Suprapubic skin (tissue), 3 donors: ENCODE measurements at regions not wholly inside any gene's neighbourhood (a gene's known extent, or its start where the extent isn't known, plus 50 kb on each side); places are given as distances from the start of the nearest gene placed in this dataset.

ENCODE experiments used
- POLR2AphosphoS5 ChIP-seq, 3 donors: sonication (generic); formaldehyde crosslinking; IDR thresholded peaks; one replicate each; pipeline ENCODE4 v1.6.1; 2017; ENCODE audit warnings: antibody characterized with exemption in 3 of 3
- TF ChIP-seq, protein P1 (sequence below), 2 donors: fragments of 200-600 bp in 1 of 2; fragments of 450-650 bp in 1 of 2; sonication (generic) in 1 of 2; IDR thresholded peaks; one replicate each; pipeline ENCODE4 v1.5.1; 2016 to 2019; ENCODE audit warnings: antibody characterized with exemption in 2 of 2, mild to moderate bottlenecking in 1 of 2, moderate library complexity in 1 of 2

DNA sequence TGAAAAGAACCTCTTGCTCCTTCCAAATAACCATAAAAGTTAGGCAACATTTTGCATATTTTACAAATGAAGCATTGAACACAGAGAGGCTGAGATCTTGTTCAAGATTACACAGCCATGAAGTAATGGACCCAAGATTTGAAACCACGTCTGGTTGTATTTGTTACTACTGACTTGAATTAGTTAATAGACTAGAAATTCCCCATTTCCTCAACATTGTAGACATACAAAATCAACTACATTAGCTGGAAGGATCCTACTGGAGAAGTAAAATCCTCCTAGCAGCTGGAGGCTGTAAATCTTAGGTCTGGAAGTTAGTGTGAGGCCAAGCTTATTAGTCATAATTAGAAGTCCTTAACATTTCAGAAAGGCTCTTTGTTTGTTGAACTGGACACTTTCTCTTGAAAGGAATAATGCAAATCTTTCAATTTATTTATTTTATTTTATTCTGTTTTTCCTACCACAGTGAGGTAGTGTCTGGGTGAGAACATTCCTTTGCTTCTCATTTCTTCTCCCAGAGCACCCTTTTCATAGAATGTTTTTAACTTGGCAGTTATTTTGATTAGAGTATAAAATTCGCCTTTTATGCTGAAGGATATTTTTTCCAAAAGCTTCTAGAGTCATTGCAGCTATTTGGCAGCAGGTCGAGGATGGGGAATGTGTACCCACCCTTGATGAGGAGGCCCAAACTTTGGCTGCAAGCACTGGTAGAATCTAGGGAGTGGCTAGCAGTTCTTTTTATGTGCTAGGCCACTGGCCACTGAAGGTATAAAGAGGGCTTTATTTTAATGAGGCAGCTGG, 62.0 kb upstream of the CLNK start:
- TF ChIP-seq, protein P1, sequence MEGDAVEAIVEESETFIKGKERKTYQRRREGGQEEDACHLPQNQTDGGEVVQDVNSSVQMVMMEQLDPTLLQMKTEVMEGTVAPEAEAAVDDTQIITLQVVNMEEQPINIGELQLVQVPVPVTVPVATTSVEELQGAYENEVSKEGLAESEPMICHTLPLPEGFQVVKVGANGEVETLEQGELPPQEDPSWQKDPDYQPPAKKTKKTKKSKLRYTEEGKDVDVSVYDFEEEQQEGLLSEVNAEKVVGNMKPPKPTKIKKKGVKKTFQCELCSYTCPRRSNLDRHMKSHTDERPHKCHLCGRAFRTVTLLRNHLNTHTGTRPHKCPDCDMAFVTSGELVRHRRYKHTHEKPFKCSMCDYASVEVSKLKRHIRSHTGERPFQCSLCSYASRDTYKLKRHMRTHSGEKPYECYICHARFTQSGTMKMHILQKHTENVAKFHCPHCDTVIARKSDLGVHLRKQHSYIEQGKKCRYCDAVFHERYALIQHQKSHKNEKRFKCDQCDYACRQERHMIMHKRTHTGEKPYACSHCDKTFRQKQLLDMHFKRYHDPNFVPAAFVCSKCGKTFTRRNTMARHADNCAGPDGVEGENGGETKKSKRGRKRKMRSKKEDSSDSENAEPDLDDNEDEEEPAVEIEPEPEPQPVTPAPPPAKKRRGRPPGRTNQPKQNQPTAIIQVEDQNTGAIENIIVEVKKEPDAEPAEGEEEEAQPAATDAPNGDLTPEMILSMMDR (IDR thresholded peaks at IDR 0.05) = no peak
- no peak for TF ChIP-seq POLR2AphosphoS5 (IDR thresholded peaks at IDR 0.05)
